NCI-H2107 (cell line): ENCODE measurements at regions not wholly inside any gene's neighbourhood (a gene's known extent, or its start where the extent isn't known, plus 50 kb on each side); places are given as distances from the start of the nearest gene placed in this dataset.
"Not testable (repeated sequence)": the region's sequence is repeated elsewhere in the genome, so short reads cannot be mapped to it uniquely, and the experiment has no call there.

ENCODE experiments used
- DNase-seq: peaks from one replicate; lab custom pipeline; 2025; lab: John Stamatoyannopoulos, UW

GRCh38 chr6:21334651-21335050 lies 258.9 kb upstream of the SOX4 start:
- DNase-seq: no peak

- no peak for DNase-seq
Measured at GRCh38 chr6:21335591-21335990, 258.0 kb upstream of the SOX4 start.

GRCh38 chr6:21337263-21337662 lies 256.3 kb upstream of the SOX4 start:
- DNase-seq: no peak

GRCh38 chr6:21340573-21340972 lies 253.0 kb upstream of the SOX4 start:
- no peak for DNase-seq

GRCh38 chr6:21341910-21342309 lies 251.6 kb upstream of the SOX4 start:
- no peak for DNase-seq

GRCh38 chr6:21342501-21342900 lies 251.1 kb upstream of the SOX4 start:
- DNase-seq: no peak

- DNase-seq: not testable (repeated sequence)
Measured at GRCh38 chr6:21345704-21346103, 247.8 kb upstream of the SOX4 start.

- no peak for DNase-seq
Measured at GRCh38 chr6:21348146-21348503, 245.4 kb upstream of the SOX4 start.

GRCh38 chr6:21348504-21349195 lies 244.9 kb upstream of the SOX4 start:
- DNase-seq: no peak

- DNase-seq: no peak
Measured at GRCh38 chr6:21349834-21350233, 243.7 kb upstream of the SOX4 start.

GRCh38 chr6:21350926-21351325 lies 242.6 kb upstream of the SOX4 start:
- no peak for DNase-seq

- DNase-seq: no peak
Measured at GRCh38 chr6:21352131-21352530, 241.4 kb upstream of the SOX4 start.

GRCh38 chr6:21354805-21355238 lies 238.7 kb upstream of the SOX4 start:
- no peak for DNase-seq

GRCh38 chr6:21355638-21356037 lies 237.9 kb upstream of the SOX4 start:
- no peak for DNase-seq

- DNase-seq: no peak
Measured at GRCh38 chr6:21357262-21357661, 236.3 kb upstream of the SOX4 start.

- no peak for DNase-seq
Measured at GRCh38 chr6:21359926-21360325, 233.6 kb upstream of the SOX4 start.

GRCh38 chr6:21360336-21360735 lies 233.2 kb upstream of the SOX4 start:
- no peak for DNase-seq

- no peak for DNase-seq
Measured at GRCh38 chr6:21367148-21367547, 226.4 kb upstream of the SOX4 start.

- no peak for DNase-seq
Measured at GRCh38 chr6:21367649-21368154, 225.8 kb upstream of the SOX4 start.

- DNase-seq: no peak
Measured at GRCh38 chr6:21371061-21371460, 222.5 kb upstream of the SOX4 start.

GRCh38 chr6:21371676-21372171 lies 221.8 kb upstream of the SOX4 start:
- no peak for DNase-seq

- no peak for DNase-seq
Measured at GRCh38 chr6:21375151-21376116, 218.1 kb upstream of the SOX4 start.

GRCh38 chr6:21377356-21377755 lies 216.2 kb upstream of the SOX4 start:
- no peak for DNase-seq
